ENCODE measurements at regions not wholly inside any gene's neighbourhood (a gene's known extent, or its start where the extent isn't known, plus 50 kb on each side); places are given as distances from the start of the nearest gene placed in this dataset.

GRCh38 chr20:54980103-54980960 lies 504.9 kb downstream of the DOK5 start:
- TF ChIP-seq CTCF (conservative IDR thresholded peaks at IDR 0.05; ENCODE audit: low read length) (peak; percentile 59), EZH2phosphoT487 (IDR thresholded peaks at IDR 0.05; ENCODE audit: borderline replicate concordance) (no peak)

GRCh38 chr20:54950304-54950703 lies 474.9 kb downstream of the DOK5 start:
- no peaks in the 10 kb centered on the region for H3K36me3 ChIP-seq (ENCODE audit: insufficient read depth, low read length)
- H3K4me2 ChIP-seq (ENCODE audit: low read depth, low read length, poor library complexity, severe bottlenecking): no peak overlapping the region
- H3K9ac ChIP-seq (ENCODE audit: low read depth, low read length, poor library complexity, severe bottlenecking): no peak overlapping the region
- H3K9me2 ChIP-seq (replicated peaks; ENCODE audit: low read depth, low read length): no peaks in the 10 kb centered on the region
- no peaks in the 10 kb centered on the region for H3K4me1 ChIP-seq (ENCODE audit: insufficient read depth, low read length, poor library complexity, severe bottlenecking)
- H3K79me2 ChIP-seq (ENCODE audit: insufficient read depth, low read length): no peaks in the 10 kb centered on the region
- H3K27me3 ChIP-seq (ENCODE audit: insufficient read depth, low read length, poor library complexity, severe bottlenecking): no peaks in the 10 kb centered on the region
- no peaks in the 10 kb centered on the region for H4K20me1 ChIP-seq (ENCODE audit: insufficient read depth, low read length, poor library complexity, severe bottlenecking)
- no peak overlapping the region for H3K4me3 ChIP-seq (ENCODE audit: low read length, poor library complexity, severe bottlenecking)
- H3F3A ChIP-seq (ENCODE audit: low read depth): no peaks in the 10 kb centered on the region
- TF ChIP-seq EZH2phosphoT487 (IDR thresholded peaks at IDR 0.05; ENCODE audit: borderline replicate concordance): no peak
- no peak overlapping the region for H2AFZ ChIP-seq (ENCODE audit: low read length)
- no peaks in the 10 kb centered on the region for H3K9me3 ChIP-seq (ENCODE audit: insufficient read depth, low read depth, low read length)

More at GRCh38 chr20:54980103-54980960, 504.9 kb downstream of the DOK5 start:
- Histone ChIP-seq H4K20me1 (ENCODE audit: insufficient read depth, low read length, poor library complexity, severe bottlenecking) (no peaks in the 10 kb centered on the region), H3K4me1 (ENCODE audit: insufficient read depth, low read length, poor library complexity, severe bottlenecking) (no peaks in the 10 kb centered on the region), H3K9me2 (replicated peaks; ENCODE audit: low read depth, low read length) (no peaks in the 10 kb centered on the region), H3K4me3 (ENCODE audit: low read length, poor library complexity, severe bottlenecking) (no peak overlapping the region), H2AFZ (ENCODE audit: low read length) (no peak overlapping the region), H3K9me3 (ENCODE audit: insufficient read depth, low read depth, low read length) (no peaks in the 10 kb centered on the region), H3K4me2 (ENCODE audit: low read depth, low read length, poor library complexity, severe bottlenecking) (no peak overlapping the region), H3K79me2 (ENCODE audit: insufficient read depth, low read length) (no peaks in the 10 kb centered on the region), H3K27me3 (ENCODE audit: insufficient read depth, low read length, poor library complexity, severe bottlenecking) (no peaks in the 10 kb centered on the region), H3F3A (ENCODE audit: low read depth) (no peaks in the 10 kb centered on the region), H3K36me3 (ENCODE audit: insufficient read depth, low read length) (no peaks in the 10 kb centered on the region), H3K9ac (ENCODE audit: low read depth, low read length, poor library complexity, severe bottlenecking) (no peak overlapping the region)

- no peaks in the 10 kb centered on the region for H3K79me2 ChIP-seq (ENCODE audit: insufficient read depth, low read length)
- H3K27me3 ChIP-seq (ENCODE audit: insufficient read depth, low read length, poor library complexity, severe bottlenecking): no peaks in the 10 kb centered on the region
- no peak overlapping the region for H3K9ac ChIP-seq (ENCODE audit: low read depth, low read length, poor library complexity, severe bottlenecking)
- H4K20me1 ChIP-seq (ENCODE audit: insufficient read depth, low read length, poor library complexity, severe bottlenecking): no peaks in the 10 kb centered on the region
- H3F3A ChIP-seq (ENCODE audit: low read depth): no peaks in the 10 kb centered on the region
- H3K4me2 ChIP-seq (ENCODE audit: low read depth, low read length, poor library complexity, severe bottlenecking): no peak overlapping the region
- no peaks in the 10 kb centered on the region for H3K9me3 ChIP-seq (ENCODE audit: insufficient read depth, low read depth, low read length)
- H3K9me2 ChIP-seq (replicated peaks; ENCODE audit: low read depth, low read length): no peaks in the 10 kb centered on the region
- H3K4me1 ChIP-seq (ENCODE audit: insufficient read depth, low read length, poor library complexity, severe bottlenecking): no peaks in the 10 kb centered on the region
- H3K36me3 ChIP-seq (ENCODE audit: insufficient read depth, low read length): no peaks in the 10 kb centered on the region
- no peak overlapping the region for H2AFZ ChIP-seq (ENCODE audit: low read length)
- H3K4me3 ChIP-seq (ENCODE audit: low read length, poor library complexity, severe bottlenecking): no peak overlapping the region
- TF ChIP-seq CTCF (conservative IDR thresholded peaks at IDR 0.05; ENCODE audit: low read length) (no peak), EZH2phosphoT487 (IDR thresholded peaks at IDR 0.05; ENCODE audit: borderline replicate concordance) (no peak)
Measured at GRCh38 chr20:54941666-54942065, 466.3 kb downstream of the DOK5 start.
